NAMALWA (cell line): ENCODE measurements at regions not wholly inside any gene's neighbourhood (a gene's known extent, or its start where the extent isn't known, plus 50 kb on each side); places are given as distances from the start of the nearest gene placed in this dataset.
"Not testable (repeated sequence)": the region's sequence is repeated elsewhere in the genome, so short reads cannot be mapped to it uniquely, and the experiment has no call there.

Experiments used
- DNase-seq: peaks from one replicate; pipeline ENCODE4 v3.0.0-alpha.2; 2015; ENCODE audit warnings: low spot score

GRCh38 chr3:66633402-66634381, 132.9 kb upstream of the LRIG1 start:
- DNase-seq: no peak

- peak; percentile 1 for DNase-seq
Measured at GRCh38 chr3:66638717-66639116, 137.9 kb upstream of the LRIG1 start.

GRCh38 chr3:66639809-66640356, 139.1 kb upstream of the LRIG1 start:
- DNase-seq: no peak

- DNase-seq: no peak
Measured at GRCh38 chr3:66642019-66642418, 141.2 kb upstream of the LRIG1 start.

- DNase-seq: no peak
Measured at GRCh38 chr3:66642484-66642883, 141.7 kb upstream of the LRIG1 start.

- no peak for DNase-seq
Measured at GRCh38 chr3:66644549-66644948, 143.7 kb upstream of the LRIG1 start.

- DNase-seq: no peak
Measured at GRCh38 chr3:66648975-66649374, 148.2 kb upstream of the LRIG1 start.

- not testable (repeated sequence) for DNase-seq
Measured at GRCh38 chr3:66651520-66651919, 150.7 kb upstream of the LRIG1 start.

- DNase-seq: not testable (repeated sequence)
Measured at GRCh38 chr3:66652100-66652499, 151.3 kb upstream of the LRIG1 start.

GRCh38 chr3:66655044-66655443, 154.2 kb upstream of the LRIG1 start:
- DNase-seq: no peak

GRCh38 chr3:66655671-66656070, 154.8 kb upstream of the LRIG1 start:
- no peak for DNase-seq

- no peak for DNase-seq
Measured at GRCh38 chr3:66656609-66657008, 155.8 kb upstream of the LRIG1 start.

GRCh38 chr3:66659056-66659455, 158.2 kb upstream of the LRIG1 start:
- DNase-seq: no peak

- no peak for DNase-seq
Measured at GRCh38 chr3:66661628-66662027, 160.8 kb upstream of the LRIG1 start.

- no peak for DNase-seq
Measured at GRCh38 chr3:66662894-66663293, 162.1 kb upstream of the LRIG1 start.

- no peak for DNase-seq
Measured at GRCh38 chr3:66665021-66665695, 164.3 kb upstream of the LRIG1 start.

GRCh38 chr3:66666362-66666761, 165.5 kb upstream of the LRIG1 start:
- DNase-seq: no peak

- DNase-seq: no peak
Measured at GRCh38 chr3:66667263-66667662, 166.4 kb upstream of the LRIG1 start.

- no peak for DNase-seq
Measured at GRCh38 chr3:66671291-66671690, 170.5 kb upstream of the LRIG1 start.

- DNase-seq: no peak
Measured at GRCh38 chr3:66672830-66673229, 172.0 kb upstream of the LRIG1 start.

- no peak for DNase-seq
Measured at GRCh38 chr3:66673293-66673692, 172.5 kb upstream of the LRIG1 start.

- DNase-seq: no peak
Measured at GRCh38 chr3:66675366-66675765, 174.5 kb upstream of the LRIG1 start.
